IPS-NIHi11 (cell line): ENCODE measurements at regions not wholly inside any gene's neighbourhood (a gene's known extent, or its start where the extent isn't known, plus 50 kb on each side); places are given as distances from the start of the nearest gene placed in this dataset.

ENCODE experiments used
- DNase-seq: peaks from one replicate; pipeline ENCODE4 v3.0.0; 2012; ENCODE audit warnings: mixed read lengths, low spot score

DNA sequence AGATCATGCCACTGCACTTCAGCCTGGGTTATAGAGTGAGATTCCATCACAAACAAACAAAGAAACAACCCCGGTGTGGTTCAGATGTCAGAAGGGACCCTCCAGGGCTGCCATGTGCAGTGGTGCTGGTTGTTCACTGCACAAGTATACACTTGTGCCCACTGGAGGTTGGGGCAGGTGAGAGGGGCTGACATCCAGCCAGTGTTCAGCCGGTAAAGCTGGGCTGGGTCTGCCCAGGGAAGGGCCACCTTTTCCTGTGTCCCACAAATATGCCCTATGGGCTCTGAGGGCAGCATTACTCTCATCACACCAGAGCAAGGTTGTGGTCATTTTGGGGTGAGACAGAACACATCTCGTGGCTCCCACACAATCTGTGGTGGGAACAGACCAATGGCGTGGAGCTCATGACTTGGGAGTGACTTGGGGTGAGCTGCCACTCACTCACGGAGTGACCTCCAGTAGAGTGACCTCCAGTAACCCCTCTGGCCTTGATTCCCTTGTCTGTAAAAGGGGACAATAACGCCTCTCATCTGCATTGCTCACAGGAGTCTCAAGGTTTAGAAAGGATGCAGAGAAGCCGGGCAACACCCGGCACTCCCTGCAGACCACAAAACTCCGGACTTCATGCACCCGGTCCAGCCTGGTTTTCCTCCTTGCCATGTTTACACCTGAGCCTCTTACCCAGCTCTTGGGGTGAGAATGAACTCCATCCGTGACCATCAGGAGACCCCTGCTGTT, 69.0 kb upstream of the VRK1 start:
- no peak for DNase-seq

DNA sequence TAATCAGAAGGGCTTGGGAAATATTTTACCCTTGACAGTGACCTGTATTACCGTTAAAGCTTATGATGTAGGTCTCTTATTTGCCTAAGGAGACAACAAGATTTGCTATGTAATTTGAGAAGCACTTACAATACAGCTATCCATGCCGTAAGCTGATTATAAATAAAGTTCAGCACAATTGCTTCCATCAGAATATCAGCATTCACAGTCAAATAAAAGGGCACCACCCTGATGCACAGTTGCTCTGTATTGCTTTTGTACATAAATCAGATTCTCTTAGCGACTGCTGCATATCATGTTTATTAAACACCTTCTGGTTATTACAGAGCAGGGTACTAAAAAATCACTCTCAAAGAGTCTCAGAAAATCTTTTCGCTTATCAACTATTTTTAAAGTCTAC, 67.3 kb upstream of the VRK1 start:
- no peak for DNase-seq

DNA sequence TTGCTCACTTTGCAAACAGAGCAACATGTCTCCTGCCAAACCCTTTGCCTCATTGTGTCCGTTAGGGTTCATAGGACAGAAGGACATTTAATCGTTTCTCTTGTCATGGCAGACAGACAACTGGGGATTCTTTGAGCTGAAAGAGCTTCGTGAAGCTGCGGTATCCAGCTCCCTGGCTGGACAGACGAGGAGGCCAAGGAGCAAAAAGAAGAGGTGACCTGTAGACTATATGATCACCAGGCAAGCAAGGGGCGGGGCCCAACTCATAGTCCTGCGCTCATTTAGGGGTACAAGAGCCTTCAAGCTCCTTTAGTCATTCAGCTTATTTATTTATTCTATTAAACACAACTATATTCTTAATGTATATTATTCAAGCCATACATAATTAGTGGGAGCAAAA, 66.8 kb upstream of the VRK1 start:
- DNase-seq = no peak

DNA sequence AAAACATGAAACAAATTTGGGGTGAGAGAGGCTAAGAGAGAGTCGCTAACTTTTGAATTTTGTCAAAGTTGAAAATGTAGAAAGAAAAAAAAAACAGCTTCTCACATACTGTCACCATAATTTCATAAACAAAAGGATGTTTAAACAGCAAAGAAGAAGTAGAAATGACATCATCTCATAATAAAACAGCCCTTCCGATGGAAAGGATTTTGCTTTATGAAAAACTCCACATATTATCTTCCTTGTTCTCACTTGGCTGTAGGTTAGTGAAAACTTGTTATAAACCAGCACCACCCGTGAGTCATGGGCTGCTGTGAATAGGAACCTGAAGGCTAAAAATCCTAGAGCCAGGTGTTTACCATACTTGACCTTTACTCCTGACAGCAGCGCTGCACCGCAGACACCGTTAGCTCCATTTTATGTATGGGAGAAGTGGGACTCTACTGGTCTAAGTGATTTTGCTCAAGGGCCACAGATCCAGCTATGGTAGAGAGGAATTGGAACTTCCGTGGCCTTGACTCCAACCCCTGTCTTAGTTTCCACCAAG, 63.0 kb upstream of the VRK1 start:
- no peak for DNase-seq

DNA sequence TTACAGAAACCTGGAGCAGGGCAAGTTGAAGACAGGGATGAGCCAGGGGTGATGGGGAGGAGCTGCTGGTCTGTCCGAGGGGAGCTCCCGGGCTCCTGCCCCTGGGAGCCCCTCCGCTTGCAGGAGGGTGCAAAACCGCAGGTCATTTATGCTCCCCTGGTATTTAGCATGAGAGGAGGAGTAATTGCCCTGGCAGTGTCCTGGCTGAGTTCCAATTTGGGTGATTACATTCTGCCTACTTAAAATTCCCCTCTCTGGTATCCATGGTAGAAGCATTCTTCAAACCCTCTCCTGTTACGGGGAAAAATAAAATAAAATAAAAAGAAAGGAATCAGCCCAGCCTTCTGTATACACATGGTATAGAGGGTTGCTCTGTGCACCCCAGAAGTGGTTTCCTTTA, 61.7 kb upstream of the VRK1 start:
- DNase-seq = no peak

DNA sequence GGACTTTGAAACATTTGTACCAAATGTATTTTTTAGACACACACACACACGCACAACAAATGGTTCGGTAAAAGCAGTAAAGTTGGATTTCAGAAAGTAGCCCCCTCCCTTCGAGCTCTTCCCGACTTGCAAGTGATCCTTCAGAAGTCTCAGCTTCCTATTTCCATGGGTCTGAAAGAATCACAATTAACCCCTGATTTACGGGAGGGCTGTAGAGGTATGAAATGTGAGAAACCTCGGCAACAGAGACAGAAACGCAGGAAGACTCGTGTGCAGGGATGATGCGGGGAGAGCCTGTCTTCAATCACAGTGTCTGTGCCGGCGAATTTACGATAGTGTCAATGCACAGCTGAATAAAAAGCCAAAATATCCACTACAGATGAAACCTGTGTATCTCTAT, 60.7 kb upstream of the VRK1 start:
- no peak for DNase-seq

DNA sequence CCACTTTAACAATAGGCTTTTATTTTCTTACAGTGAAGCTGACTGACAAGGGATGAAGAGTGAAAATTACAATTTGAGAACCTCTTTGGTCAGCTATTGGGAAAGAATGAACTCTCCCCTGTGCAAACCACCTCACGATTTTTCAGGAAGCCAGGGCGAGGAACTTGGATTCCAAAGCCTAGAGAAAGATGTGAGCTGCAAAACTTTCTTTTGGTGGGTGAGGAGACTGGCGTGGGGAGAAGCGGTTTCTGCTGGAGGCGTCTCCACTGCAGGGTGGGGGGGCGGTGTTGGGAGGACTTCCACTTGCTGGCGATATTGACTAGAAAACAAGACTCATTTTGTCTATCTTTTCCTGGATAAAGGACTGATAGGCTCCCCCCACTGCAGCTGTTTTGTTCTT, 59.3 kb upstream of the VRK1 start:
- DNase-seq = no peak

DNA sequence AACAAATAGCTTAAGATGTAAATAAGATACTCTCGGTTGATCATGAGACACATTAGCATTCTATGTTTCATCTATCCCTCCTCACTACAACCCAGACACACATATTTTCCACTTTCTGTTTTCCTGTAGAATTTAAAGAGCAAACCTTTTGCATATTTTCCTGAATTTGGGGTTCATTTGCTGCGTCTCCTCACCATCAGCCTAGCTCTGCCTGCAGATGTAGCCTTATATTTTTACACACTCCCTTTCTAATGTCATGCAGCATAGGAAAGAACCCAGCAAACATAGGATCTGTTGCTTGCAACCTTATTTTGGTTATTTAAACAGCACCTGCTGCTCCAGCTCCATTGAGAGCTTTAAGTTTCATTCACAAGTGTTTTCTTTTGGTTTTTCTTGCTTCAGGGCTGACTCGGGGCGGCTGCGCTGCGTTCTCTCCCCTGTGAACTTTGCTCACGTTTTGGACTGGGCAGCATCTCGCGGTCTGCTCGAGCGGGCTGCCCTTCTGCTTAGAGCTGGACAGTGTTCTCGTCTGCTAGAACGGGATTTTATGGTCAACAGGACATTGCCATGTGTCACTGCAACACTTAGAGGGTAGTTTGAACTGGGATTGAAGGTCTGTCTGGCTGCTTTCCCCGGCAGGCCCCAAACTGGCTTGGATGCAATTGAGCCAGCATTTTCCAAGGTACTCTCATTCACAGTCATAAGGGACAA, 57.8 kb upstream of the VRK1 start:
- no peak for DNase-seq

DNA sequence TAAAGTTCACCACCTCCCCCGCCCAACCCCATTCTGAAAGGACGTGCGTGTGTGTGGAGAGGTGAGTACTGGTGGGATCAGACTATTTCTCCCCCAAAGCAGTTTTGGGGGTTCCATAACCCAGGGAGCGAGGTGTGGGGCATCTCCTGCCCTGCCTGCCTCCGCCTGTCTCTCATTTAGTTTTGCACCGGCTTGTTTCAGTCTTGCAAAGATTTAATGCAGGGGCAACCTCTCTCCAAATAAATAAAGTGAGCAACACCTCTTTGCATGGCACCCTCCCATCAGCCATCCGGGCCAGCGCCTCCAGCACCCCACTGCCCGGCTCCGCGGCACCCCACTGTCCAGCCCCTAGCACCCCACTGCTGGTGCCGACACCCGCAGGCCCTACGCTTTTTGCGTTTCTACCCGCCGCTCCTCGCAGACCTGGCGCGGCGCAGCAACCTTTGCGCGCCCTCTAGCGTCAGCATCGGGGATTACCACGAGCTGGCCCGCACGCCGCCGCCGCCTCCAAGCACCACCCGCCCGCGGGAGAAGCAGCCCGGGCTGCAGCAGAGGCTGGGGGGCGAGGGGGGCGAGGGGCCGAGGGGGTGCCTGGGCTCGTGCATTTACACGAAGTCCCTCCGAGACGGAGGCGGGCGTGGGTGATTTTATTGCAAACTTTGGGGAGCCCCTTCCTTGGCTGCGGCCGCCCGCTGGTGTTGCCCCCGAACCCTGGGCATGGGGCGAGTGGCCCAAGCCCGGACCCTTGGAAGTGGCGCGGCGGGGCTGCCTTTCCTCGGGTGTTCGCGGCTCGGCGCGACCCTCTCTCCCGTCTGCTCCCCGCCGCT, 55.8 kb upstream of the VRK1 start:
- DNase-seq = peak; percentile 91

DNA sequence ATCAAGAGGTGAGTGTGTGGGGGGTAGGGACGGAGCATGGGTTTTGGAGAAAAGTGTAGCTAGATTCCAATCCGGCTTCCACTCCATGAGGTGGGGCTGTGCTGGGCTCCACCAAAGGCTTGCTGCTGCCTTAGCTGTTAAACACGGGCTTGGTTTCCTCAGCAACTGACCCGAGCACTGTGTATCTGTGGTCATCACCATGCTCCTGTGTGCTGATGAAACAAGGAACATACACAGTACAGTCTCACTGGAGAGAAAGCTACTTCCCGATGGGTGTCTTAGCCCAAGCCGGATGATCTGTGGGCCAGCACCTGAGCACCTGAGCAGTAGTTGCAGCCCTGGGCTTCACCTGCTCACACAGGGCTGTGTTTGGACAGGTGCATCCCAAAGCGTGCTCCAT, 52.9 kb upstream of the VRK1 start:
- DNase-seq = no peak

DNA sequence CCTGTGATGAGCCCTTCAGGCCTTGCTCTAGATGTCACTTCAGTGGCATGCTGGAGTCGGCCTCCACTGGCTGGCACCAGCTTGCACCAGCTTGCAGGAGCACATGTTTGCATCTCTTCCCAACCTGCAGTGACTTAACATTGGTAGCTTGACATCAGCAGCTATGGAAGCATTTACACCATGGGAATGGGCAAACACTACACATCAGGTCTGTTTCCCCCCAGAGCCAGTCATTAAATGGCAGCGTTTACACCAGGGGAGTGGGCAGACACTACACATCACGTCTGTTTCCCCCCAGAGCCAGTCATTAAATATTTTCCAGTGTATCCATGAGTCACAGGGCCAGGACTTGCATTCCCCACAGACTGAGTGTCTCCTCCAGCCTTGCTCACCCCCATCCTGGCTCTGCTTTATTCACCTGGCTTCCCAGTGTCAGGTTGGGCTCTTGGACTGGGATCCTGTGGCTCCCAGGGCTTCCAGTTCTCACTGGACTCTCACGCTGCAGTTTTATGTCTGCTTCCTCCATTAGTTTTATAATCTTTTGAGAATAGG, 51.6 kb upstream of the VRK1 start:
- DNase-seq = no peak

DNA sequence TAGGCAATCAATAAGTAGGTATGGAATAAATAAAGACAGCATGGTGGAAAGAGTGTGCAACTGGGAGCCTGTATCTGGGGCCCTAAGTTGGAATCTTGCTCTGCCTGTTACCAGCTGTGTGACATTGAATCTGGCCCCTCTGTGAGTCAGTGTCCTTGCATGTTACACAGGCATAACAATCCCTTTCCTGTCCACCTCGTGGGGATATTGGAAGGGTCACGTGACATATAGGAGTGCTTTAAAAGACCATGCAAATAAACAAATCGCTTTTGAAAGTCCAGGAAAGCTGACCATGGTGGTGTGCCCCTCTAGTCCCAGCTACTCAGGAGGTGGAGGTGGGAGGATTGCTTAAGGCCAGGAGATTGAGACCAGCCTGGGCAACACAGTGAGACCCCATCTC, 51.1 kb upstream of the VRK1 start:
- DNase-seq = no peak

DNA sequence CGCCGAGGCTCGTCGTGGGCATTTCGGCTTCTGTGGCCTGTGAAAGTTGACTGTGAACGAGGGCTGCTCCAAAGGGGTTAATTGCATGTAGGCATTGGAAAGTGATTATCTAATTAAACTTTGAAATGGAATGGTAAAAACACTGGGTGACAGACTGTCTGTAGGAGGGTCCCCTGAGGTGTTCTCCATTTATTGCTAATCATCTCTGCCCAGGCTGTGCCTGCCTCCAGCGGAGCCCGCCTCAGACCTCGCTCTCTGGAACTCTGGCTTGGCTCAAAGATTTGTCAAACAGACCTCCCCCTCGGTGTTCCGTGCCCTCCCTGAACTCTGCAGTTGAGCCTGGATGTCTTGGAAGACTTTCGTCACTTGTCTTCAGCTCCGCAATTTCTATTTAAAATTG, 50.2 kb upstream of the VRK1 start:
- DNase-seq = no peak
